HL-60 (cell line): ENCODE measurements at regions not wholly inside any gene's neighbourhood (a gene's known extent, or its start where the extent isn't known, plus 50 kb on each side); places are given as distances from the start of the nearest gene placed in this dataset.

Source experiments
- DNase-seq, 2 experiments: peaks; one replicate each; pipeline ENCODE4 v3.0.0-alpha.2; 2010 to 2020; ENCODE audit warnings: low read depth in 1 of 2, low spot score in 1 of 2
- H3K27ac ChIP-seq: fragments of 250-450 bp; sonication (Bioruptor Pico); replicated peaks from 2 replicates; pipeline ENCODE4 v1.5.1; 2020; ENCODE audit warnings: mild to moderate bottlenecking, moderate library complexity
- H3K27me3 ChIP-seq: fragments of 250-450 bp; sonication (Bioruptor Pico); 2 replicates; pipeline ENCODE4 v1.5.1; 2021; ENCODE audit warnings: mild to moderate bottlenecking, moderate library complexity; ENCODE audit not compliant: insufficient read depth, poor library complexity, severe bottlenecking
- H3K4me3 ChIP-seq: replicated peaks from 2 replicates; pipeline ENCODE4 v1.5.1; 2011; ENCODE audit warnings: mild to moderate bottlenecking, control low read depth, low read length; ENCODE audit not compliant: insufficient read depth
- CTCF ChIP-seq: IDR thresholded peaks from one replicate; pipeline ENCODE4 v1.5.1; 2011; ENCODE audit warnings: low read length, control low read depth, inconsistent platforms; ENCODE audit not compliant: insufficient read depth
- GABPA ChIP-seq: IDR thresholded peaks from 2 replicates; pipeline ENCODE4 v1.6.1; 2012; ENCODE audit warnings: low read depth
- POLR2AphosphoS5 ChIP-seq: IDR thresholded peaks from 2 replicates; pipeline ENCODE4 v1.6.1; 2012; ENCODE audit warnings: low read depth
- REST ChIP-seq: IDR thresholded peaks from 2 replicates; pipeline ENCODE4 v1.6.1; 2012; ENCODE audit warnings: low read depth; ENCODE audit not compliant: insufficient replicate concordance
- SPI1 ChIP-seq: IDR thresholded peaks from 2 replicates; pipeline ENCODE4 v1.6.1; 2012; ENCODE audit warnings: low read depth, mild to moderate bottlenecking, borderline replicate concordance

- no peak for DNase-seq
- no peak overlapping the region for H3K27ac ChIP-seq
- H3K27me3 ChIP-seq, result no peaks in the 10 kb centered on the region
- no peak for TF ChIP-seq REST
- TF ChIP-seq GABPA, result no peak
- no peak for TF ChIP-seq POLR2AphosphoS5
- TF ChIP-seq CTCF, result no peak
- no peak for TF ChIP-seq SPI1
- H3K4me3 ChIP-seq, result no peak overlapping the region
Observed at GRCh38 chr6:153435787-153436186, 304.7 kb upstream of the RGS17 start.

DNA sequence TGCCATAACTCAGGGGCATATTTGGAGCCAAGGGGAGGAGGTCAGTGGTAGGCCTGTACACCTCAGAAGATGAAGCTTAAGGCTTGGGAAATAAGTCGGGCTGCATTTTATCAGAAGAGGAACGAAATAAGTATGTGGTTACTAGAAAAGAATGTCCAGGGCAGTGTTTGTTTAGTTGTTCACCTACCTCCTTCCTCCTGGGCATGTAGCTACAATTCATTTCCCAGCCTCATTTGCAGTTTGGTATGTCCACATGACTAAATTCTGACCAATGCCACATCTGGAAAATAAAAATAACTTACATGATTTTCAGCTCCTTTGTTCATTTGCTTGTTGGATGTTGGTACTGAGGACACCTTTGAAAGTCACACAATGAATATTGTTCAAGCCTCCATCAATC, 294.5 kb upstream of the RGS17 start:
- TF ChIP-seq SPI1, result no peak
- no peak for TF ChIP-seq CTCF
- TF ChIP-seq POLR2AphosphoS5, result no peak
- H3K4me3 ChIP-seq, result no peak overlapping the region
- H3K27ac ChIP-seq, result no peak overlapping the region
- no peaks in the 10 kb centered on the region for H3K27me3 ChIP-seq
- no peak for DNase-seq

GRCh38 chr6:153424719-153425400, 293.8 kb upstream of the RGS17 start:
- Histone ChIP-seq H3K27ac (no peak overlapping the region), H3K27me3 (no peaks in the 10 kb centered on the region), H3K4me3 (no peak overlapping the region)
- TF ChIP-seq GABPA (no peak), CTCF (no peak), SPI1 (no peak), POLR2AphosphoS5 (no peak), REST (no peak)
- no peak for DNase-seq

GRCh38 chr6:153412519-153412918, 281.4 kb upstream of the RGS17 start:
- no peak overlapping the region for H3K27ac ChIP-seq
- TF ChIP-seq CTCF (no peak), POLR2AphosphoS5 (no peak), GABPA (no peak), SPI1 (no peak), REST (no peak)
- no peak overlapping the region for H3K4me3 ChIP-seq
- no peak for DNase-seq
- H3K27me3 ChIP-seq, result no peaks in the 10 kb centered on the region
